Testis (tissue), 2 donors: ENCODE measurements at regions not wholly inside any gene's neighbourhood (a gene's known extent, or its start where the extent isn't known, plus 50 kb on each side); places are given as distances from the start of the nearest gene placed in this dataset.

Experiments
- small RNA-seq, 2 donors: library from RNA; depleted of rRNA; stranded (forward); fragments of <200 nt; gene quantifications; one replicate each; pipeline ENCODE3, GENCODE V24; 2016

Small RNAs in the stretch of these regions (small RNA-seq; reads per million reads assigned to genes)
- gene RNA5SP426, result 7.7 to 9.3 reads per million in 2 donors
